SK-N-SH treated with all-trans-retinoic acid at 6 μM for 48 hours (cell line): ENCODE measurements at regions not wholly inside any gene's neighbourhood (a gene's known extent, or its start where the extent isn't known, plus 50 kb on each side); places are given as distances from the start of the nearest gene placed in this dataset.

Experiments
- ATAC-seq: fragments of 200-7000 bp; cut with Tn5 transposase; 3 replicates; pipeline ENCODE4 v1.9.1; 2020; ENCODE audit warnings: mild to moderate bottlenecking, moderate library complexity
- BACH2 ChIP-seq: fragments of 250-450 bp; sonication (Bioruptor Pico); IDR thresholded peaks from 2 replicates; pipeline ENCODE4 v1.9.0; 2021; ENCODE audit warnings: mild to moderate bottlenecking, borderline replicate concordance
- CREB5 ChIP-seq: fragments of 250-450 bp; sonication (Bioruptor Pico); IDR thresholded peaks from 2 replicates; pipeline ENCODE4 v1.5.1; 2020; ENCODE audit warnings: low read depth, mild to moderate bottlenecking, moderate library complexity
- CSDC2 ChIP-seq: fragments of 250-450 bp; sonication (Bioruptor Pico); IDR thresholded peaks from 2 replicates; pipeline ENCODE4 v1.5.0; 2020; ENCODE audit warnings: mild to moderate bottlenecking, moderate library complexity
- CSRNP3 ChIP-seq: fragments of 250-450 bp; sonication (Bioruptor Pico); IDR thresholded peaks from 2 replicates; pipeline ENCODE4 v1.5.1; 2021; ENCODE audit warnings: mild to moderate bottlenecking, moderate library complexity
- ESRRG ChIP-seq: fragments of 250-450 bp; sonication (Bioruptor Pico); IDR thresholded peaks from 2 replicates; pipeline ENCODE4 v1.6.1; 2021; ENCODE audit warnings: mild to moderate bottlenecking
- ISL1 ChIP-seq: fragments of 250-450 bp; sonication (Bioruptor Pico); IDR thresholded peaks from 2 replicates; pipeline ENCODE4 v2.1.2; 2022; ENCODE audit warnings: mild to moderate bottlenecking, moderate library complexity
- OSR1 ChIP-seq: fragments of 250-450 bp; sonication (Bioruptor Pico); IDR thresholded peaks from 2 replicates; pipeline ENCODE4 v1.8.0; 2022; ENCODE audit warnings: moderate library complexity, mild to moderate bottlenecking, inconsistent platforms
- PATZ1 ChIP-seq: fragments of 250-450 bp; sonication (Bioruptor Pico); IDR thresholded peaks from 2 replicates; pipeline ENCODE4 v1.8.0; 2020; ENCODE audit warnings: mild to moderate bottlenecking, moderate library complexity, borderline replicate concordance
- PPARA ChIP-seq: fragments of 250-450 bp; sonication (Bioruptor Pico); IDR thresholded peaks from 2 replicates; pipeline ENCODE4 v1.5.0; 2020; ENCODE audit warnings: mild to moderate bottlenecking, borderline replicate concordance
- RARB ChIP-seq: fragments of 250-450 bp; sonication (Bioruptor Pico); IDR thresholded peaks from 2 replicates; pipeline ENCODE4 v1.8.0; 2021; ENCODE audit warnings: mild to moderate bottlenecking, moderate library complexity
- SNAI2 ChIP-seq: fragments of 250-450 bp; sonication (Bioruptor Pico); IDR thresholded peaks from 2 replicates; pipeline ENCODE4 v1.5.0; 2020; ENCODE audit warnings: mild to moderate bottlenecking, moderate library complexity
- TCF4 ChIP-seq: fragments of 250-450 bp; sonication (Bioruptor Pico); IDR thresholded peaks from 2 replicates; pipeline ENCODE4 v1.8.0; 2021; ENCODE audit warnings: mild to moderate bottlenecking, moderate library complexity, borderline replicate concordance
- TOX ChIP-seq: fragments of 250-450 bp; sonication (Bioruptor Pico); IDR thresholded peaks from 2 replicates; pipeline ENCODE4 v1.8.0; 2021; ENCODE audit warnings: mild to moderate bottlenecking, moderate library complexity, borderline replicate concordance
- TSHZ2 ChIP-seq: fragments of 250-450 bp; sonication (Bioruptor Pico); IDR thresholded peaks from 2 replicates; pipeline ENCODE4 v1.5.0; 2020; ENCODE audit warnings: mild to moderate bottlenecking, moderate library complexity
- ZC3H10 ChIP-seq: fragments of 250-450 bp; sonication (Bioruptor Pico); IDR thresholded peaks from 2 replicates; pipeline ENCODE4 v1.5.1; 2021; ENCODE audit warnings: mild to moderate bottlenecking, moderate library complexity
- ZFP3 ChIP-seq: fragments of 250-450 bp; sonication (Bioruptor Pico); IDR thresholded peaks from 2 replicates; pipeline ENCODE4 v1.5.0; 2020; ENCODE audit warnings: mild to moderate bottlenecking, moderate library complexity
- ZFP30 ChIP-seq: fragments of 450-650 bp; formaldehyde crosslinking; IDR thresholded peaks from 2 replicates; pipeline ENCODE4 v1.5.0; 2022; ENCODE audit warnings: mild to moderate bottlenecking, moderate library complexity
- ZNF70 ChIP-seq: fragments of 450-650 bp; formaldehyde crosslinking; IDR thresholded peaks from 2 replicates; pipeline ENCODE4 v1.5.0; 2020; ENCODE audit warnings: mild to moderate bottlenecking, moderate library complexity
- ZNF8 ChIP-seq: fragments of 450-650 bp; formaldehyde crosslinking; IDR thresholded peaks from 2 replicates; pipeline ENCODE4 v1.5.0; 2020; ENCODE audit warnings: mild to moderate bottlenecking, moderate library complexity

- no peak for ATAC-seq
- no peak for TF ChIP-seq ESRRG (CRISPR knock-in tag)
- TF ChIP-seq ISL1, result no peak
- TF ChIP-seq OSR1 (CRISPR knock-in tag), result no peak
- no peak for TF ChIP-seq TCF4
- TF ChIP-seq ZFP30 (CRISPR knock-in tag), result no peak
- TF ChIP-seq ZC3H10 (CRISPR knock-in tag), result no peak
- no peak for TF ChIP-seq RARB
These were observed 254.8 kb downstream of the FOXL1 start for GRCh38 chr16:86833136-86833535.

GRCh38 chr16:86834451-86835035 is 256.2 kb downstream of the FOXL1 start:
- ATAC-seq, result peak; percentile 80
- TF ChIP-seq SNAI2 (CRISPR knock-in tag) (no peak), ZFP3 (CRISPR knock-in tag) (no peak), CREB5 (no peak), BACH2 (CRISPR knock-in tag) (no peak), CSRNP3 (CRISPR knock-in tag) (no peak), PPARA (CRISPR knock-in tag) (no peak), ESRRG (CRISPR knock-in tag) (no peak), CSDC2 (CRISPR knock-in tag) (no peak), TOX (CRISPR knock-in tag) (no peak), ZC3H10 (CRISPR knock-in tag) (no peak), ZNF8 (CRISPR knock-in tag) (no peak), OSR1 (CRISPR knock-in tag) (no peak), ISL1 (no peak)
- TF ChIP-seq, all 23 proteins: peak for 0

- ATAC-seq, result no peak
- TF ChIP-seq CSDC2 (CRISPR knock-in tag) (no peak), ZFP3 (CRISPR knock-in tag) (no peak), ESRRG (CRISPR knock-in tag) (no peak), TSHZ2 (no peak), ISL1 (no peak), ZNF70 (no peak), BACH2 (CRISPR knock-in tag) (no peak), PATZ1 (CRISPR knock-in tag) (no peak), CSRNP3 (CRISPR knock-in tag) (no peak), TCF4 (no peak), SNAI2 (CRISPR knock-in tag) (no peak), PPARA (CRISPR knock-in tag) (no peak), OSR1 (CRISPR knock-in tag) (no peak), ZNF8 (CRISPR knock-in tag) (no peak), ZFP30 (CRISPR knock-in tag) (no peak)
These were observed 257.6 kb downstream of the FOXL1 start for GRCh38 chr16:86835982-86836381.
